Hematopoietic multipotent progenitor cell treated with erythropoietin and hydrocortisone succinate and interleukin-3 and kit ligand, for 17 days (in vitro differentiated cells): ENCODE measurements at regions not wholly inside any gene's neighbourhood (a gene's known extent, or its start where the extent isn't known, plus 50 kb on each side); places are given as distances from the start of the nearest gene placed in this dataset.
"Not testable (repeated sequence)": the region's sequence is repeated elsewhere in the genome, so short reads cannot be mapped to it uniquely, and the experiment has no call there.

Experiments
- DNase-seq: peaks from one replicate; pipeline ENCODE4 v3.0.0-alpha.2; 2015; ENCODE audit warnings: low spot score

DNA sequence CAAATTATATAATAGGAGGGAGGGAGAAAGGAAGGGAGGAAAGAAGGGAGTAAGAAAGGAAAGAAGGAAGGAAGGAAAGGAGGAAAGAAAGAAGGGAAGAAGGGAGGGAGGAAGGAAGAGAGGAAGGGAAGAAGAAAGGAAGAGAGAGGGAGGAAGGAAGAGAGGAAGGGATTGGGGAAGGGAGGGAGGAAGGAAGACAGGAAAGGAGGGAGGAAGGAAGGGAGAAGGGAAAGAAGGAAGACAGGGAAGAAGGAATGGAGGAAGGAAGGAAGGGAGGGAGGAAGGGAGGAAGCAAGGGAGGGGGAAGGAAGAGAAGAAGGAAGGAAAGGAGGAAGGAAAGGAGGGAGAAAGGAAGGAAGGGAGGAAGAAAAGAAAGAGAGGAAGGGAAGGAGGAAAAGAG is 660.5 kb downstream of the EPM2A start:
- no peak for DNase-seq

DNA sequence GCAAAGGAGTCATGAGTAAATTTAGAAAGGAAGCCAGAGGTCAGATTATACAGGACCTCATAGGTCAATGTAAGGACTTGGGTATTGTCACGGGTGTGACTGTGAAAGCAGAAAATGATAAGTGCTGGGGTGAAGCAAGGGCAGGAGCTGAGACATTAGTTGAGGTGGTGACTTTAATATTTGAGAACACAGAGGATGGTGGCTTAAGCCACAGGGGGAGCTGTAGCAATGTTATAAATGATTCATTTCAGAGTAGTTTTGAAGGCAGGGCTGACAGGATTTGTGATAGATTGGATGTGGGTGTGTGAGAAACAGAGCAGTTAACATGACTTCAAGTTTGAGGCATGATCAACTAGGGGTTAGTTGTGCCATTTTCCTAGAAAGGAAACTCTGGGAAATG is 659.9 kb downstream of the EPM2A start:
- no peak for DNase-seq

GRCh38 chr6:145076115-145076841 is 659.0 kb downstream of the EPM2A start:
- no peak for DNase-seq

DNA sequence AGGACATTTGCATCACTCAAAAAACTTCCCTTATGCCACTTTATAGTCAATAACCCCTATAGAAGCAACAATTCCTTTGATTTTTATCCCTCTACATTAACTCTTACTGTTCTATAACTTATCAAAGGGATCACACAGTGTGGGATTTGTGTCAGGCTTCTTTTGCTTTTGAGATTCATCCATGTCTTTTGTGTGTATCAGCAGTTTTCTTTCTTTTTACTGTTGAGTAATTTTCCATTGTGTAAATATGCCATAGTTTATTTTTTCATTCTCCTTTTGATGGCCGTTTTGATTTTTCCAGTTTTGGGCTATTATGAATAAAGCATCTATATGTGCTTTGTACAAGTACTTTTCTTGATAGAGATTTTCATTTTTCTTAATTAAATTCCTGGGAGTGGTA is 657.9 kb downstream of the EPM2A start:
- DNase-seq = no peak

- DNase-seq = no peak
These were observed 654.7 kb downstream of the EPM2A start for GRCh38 chr6:145080651-145081050.

DNA sequence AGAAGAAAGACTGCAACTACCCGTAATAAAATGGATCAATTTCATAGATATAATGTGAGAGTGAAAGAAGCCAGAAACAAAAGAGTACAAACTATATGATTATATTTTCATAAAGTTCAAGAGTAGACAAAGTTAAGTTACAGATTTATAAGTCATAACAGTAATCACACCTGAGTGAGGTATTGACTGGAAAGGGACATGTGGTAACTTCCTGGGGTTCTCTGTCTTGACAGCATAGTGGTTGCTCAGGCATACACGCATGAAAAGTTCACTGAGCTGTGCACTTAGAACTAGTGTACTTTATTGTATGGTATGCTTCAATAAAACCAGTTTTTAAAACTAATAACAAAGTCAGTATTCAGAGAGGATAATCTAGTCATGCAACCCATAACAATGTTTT is 653.6 kb downstream of the EPM2A start:
- no peak for DNase-seq

- DNase-seq = no peak
These were observed 653.0 kb downstream of the EPM2A start for GRCh38 chr6:145082359-145082758.

DNA sequence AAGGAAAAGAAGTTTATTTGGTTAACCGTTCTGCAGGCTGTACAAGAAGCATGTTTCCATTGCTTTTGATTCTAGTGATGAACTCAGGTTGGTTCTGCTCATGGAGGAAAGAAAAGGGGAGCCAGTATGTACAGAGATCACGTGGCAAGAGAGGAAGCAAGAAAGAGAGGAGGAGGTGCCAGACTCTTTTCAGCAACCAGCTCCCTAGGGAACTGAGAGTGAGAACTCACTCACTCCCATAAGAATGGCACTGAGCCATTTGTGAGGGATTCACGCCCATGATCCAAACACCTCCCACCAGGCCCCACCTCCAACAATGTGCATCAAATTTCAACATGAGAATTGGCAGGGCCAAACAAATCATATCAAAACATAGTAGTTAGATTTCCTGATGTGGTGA is 649.1 kb downstream of the EPM2A start:
- DNase-seq = no peak

DNA sequence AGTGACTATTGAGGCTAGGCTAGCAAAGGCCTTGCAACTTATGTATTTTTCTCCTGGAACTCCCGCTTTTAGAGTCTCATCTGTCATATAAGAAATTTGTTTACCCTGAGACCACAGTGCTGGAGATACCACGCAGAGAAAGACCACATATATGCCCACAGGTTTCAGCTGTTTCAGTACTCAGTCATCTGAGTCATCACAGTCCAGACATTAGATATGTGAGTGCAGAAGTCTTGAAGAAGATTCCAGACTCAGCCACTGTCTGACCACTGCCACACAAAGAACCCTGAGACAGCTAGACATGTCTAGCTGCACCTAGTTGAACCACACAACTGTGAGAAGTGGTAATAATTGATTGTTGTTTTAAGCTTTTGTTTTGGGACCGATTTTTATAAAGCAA is 648.3 kb downstream of the EPM2A start:
- no peak for DNase-seq

DNA sequence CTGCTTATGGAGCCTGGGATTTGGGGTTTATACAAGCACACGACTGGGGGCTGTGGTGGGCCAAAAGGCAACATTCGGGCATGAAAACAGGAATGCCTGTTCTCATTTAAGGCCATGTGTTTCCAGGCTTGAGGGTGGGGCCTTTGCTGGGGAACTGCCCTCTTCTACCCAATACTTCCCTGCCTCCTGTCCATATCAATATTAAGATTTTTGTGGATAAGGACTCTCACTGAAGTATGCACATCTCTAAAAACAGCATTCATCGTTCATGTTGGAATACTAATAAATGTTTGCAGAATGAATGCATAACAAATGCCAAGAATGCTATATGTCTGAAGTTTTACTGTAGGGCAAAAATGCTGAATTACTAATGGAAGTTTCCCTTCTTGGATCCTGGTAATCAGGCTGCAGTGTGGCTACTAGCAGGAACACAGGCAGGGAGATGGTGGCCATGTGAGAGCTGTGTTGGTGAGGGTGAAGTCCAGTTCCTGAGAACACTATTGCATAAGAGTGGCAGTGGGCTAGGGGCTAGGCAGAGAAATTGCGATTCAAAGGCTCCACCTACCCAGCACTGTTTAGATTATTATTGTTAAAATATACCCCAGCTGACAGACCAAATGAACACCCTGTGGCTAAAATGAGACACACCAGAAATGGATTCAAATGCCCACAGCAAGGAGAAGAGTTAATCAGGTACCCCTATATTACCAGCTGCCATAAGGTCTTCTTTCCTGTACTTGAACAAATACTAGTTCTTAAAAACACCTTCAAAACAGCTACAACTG is 644.3 kb downstream of the EPM2A start:
- DNase-seq = no peak

DNA sequence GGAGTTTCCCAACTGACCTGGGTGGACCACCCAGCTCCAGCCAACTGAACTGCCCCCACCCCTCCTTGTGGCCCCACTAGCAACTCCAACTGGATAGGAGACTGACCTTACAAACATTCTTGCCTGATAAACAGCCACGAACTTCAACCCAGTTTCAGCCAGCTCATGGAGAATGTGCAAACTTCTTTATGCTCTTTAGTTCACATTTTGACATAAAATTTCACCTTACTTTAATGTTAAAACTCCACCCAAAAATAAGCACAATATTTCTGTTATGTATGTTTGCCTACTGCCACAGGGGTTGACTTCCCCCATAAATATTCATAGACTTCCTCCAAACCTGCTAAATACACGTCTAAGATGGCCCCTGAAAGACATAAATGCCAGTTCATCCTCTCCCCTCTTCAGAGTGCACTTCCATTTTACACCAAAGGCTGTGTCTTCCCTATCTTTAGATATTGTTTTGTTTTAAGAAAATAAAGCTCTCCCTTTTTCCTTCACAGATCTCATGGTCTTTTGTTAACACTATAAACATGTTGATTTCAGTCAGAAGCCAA is 643.7 kb downstream of the EPM2A start:
- DNase-seq = no peak

GRCh38 chr6:145092554-145092953 is 642.8 kb downstream of the EPM2A start:
- DNase-seq = no peak

- DNase-seq = no peak
These were observed 642.1 kb downstream of the EPM2A start for GRCh38 chr6:145093226-145093625.

DNA sequence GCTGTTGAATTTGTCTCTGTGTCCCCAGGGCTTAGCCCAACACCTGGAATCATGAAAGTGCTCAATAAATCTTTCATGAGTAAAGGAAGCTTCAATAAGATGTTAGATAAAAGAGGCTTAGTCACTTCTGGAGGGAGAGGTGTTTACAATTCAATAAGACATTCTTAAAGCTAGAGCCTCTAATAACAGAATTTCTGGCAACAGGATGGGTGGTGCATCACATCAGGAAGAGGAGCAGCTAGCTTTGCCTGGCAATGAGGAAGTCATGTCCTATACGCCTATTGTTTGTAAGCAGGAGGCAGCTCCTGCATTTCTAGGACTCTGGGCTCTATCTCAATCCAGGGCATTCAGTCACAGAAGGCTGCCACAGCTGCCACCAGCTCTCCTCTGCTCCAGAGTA is 638.5 kb downstream of the EPM2A start:
- DNase-seq = no peak

DNA sequence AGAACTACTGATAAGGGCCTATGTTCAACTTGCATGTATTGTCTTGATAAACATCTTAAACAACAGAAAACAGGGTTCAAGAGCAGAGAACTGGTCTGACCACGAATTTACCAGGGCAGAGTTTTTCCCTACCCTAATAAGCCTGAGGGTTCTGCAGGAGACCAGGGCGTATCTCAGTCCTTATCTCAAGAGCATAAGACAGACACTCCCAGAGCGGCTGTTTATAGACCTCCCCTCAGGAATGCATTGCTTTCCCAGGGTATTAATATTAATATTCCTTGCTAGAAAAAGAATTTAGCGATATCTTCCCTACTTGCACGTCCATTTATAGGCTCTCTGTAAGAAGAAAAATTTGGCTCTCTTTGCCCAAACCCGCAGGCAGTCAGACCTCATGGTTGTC is 637.2 kb downstream of the EPM2A start:
- DNase-seq = not testable (repeated sequence)

DNA sequence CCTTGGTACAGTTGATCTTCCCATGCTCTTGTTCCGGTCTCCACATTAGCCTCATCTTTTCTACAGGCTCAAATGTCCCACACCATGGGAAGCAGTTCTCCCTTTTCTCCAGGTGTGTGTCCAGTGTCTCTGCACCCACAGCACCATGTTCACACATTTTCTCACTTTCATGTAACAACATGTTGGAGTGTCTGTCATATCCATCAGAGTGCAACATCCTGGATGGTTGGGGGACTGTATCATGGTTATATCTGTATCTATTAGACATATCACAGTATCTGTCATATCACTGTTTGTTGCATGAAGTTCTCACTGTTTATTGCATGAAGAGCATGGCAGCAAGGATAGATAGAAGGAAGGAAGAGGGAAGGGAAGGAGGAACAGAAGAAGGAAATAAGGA is 635.6 kb downstream of the EPM2A start:
- no peak for DNase-seq

DNA sequence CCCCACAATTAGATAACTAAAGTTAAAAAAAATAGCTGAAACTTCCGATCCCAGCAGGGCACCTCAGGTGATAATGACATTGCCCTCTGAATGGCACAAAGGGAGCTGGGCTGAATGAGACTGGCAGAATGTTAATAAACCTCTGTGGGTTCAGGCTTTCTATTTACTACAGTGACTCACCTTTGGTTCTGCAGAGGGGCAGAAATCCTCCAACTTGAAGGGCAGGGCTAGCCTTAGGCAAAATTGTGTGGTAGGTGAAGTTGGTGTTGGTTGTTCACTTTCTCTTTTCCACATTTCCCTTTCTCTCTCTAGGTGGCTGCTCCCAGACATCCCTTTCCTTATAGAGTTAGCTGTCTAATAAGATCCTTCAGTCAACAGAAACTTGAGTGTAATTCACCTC is 625.2 kb downstream of the EPM2A start:
- DNase-seq = no peak

DNA sequence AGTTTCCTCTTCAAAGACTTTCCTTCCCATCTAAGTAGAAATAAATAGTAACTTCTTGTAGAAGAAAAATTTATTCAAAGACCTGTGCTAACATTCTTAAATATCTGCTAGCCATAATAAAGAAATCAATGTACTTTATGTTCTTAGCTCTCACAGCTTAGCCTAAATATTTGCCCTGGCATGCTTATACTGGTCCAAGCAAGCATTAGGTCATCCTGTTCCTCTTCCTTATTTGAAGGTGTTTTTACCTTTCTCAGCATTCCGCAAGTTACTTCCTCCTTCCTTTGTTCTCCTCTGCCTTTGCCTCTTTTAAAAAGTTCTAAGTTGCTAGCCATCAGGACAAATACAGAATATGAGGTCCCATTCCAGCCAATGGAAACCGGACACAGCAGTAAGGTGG is 623.9 kb downstream of the EPM2A start:
- DNase-seq = not testable (repeated sequence)

DNA sequence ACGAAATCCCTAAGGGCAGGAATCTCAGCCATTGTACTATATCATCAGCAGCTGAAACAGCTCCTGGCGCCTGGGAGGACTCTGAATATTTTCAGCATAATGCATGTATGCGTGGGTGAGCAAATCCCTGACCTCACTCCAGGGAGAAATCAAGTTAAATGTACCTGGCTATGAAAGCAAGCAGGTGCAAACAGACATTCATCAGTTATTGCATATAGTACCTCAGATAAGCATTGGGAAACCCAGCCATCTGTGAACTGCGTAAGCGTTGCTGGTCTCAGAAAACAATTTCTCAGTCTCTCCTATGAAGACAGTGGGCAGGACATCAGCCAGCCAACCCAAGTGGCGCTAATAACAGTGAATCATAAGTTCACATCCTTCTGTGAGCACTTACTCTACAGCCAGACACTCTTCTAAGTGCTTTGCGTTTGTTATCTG is 622.6 kb downstream of the EPM2A start:
- no peak for DNase-seq

- no peak for DNase-seq
These were observed 619.7 kb downstream of the EPM2A start for GRCh38 chr6:145115638-145116037.

DNA sequence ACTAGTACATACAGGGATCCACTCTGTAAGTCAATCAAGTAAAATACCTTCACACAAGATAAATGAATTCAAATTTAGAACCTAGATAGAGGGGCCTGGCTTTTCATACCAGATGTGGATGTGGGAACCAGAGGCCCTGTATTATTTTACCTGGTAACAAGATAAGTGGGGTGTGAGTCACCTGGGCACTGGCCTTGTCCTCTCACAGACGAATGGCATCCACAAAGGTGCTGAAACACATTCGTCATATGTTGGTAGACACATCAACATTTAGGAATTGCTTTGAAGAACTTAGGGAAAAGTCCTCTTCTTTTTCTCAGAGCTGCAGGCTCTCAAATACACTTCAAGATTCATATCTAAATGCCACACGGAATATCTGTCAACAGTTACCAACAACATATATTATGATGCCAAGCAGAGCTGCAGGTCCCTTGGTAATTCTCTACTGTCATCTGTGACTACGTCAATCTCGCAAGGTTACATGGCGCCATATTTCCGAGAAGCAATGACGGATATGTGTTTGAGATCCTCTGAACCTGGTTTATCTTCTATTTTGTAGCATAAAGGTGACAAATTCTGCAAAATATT is 618.6 kb downstream of the EPM2A start:
- DNase-seq = no peak

DNA sequence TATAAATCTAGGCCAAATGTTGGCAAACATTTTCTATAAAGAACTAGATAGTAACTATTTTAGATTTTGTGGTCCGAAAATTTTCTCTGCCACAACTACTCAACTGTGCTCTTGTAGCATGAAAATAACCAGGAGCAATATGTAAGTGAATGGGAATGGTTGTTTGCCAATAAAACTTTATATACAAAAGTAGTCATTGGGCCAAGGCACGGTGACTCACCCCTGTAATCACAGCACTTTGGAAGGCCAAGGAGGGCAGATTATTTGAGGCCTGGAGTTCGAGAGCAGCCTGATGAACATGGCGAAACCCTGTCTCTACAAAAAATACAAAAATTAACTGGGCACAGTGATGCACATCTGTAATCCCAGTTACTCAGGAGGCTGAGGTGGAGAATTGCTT is 617.1 kb downstream of the EPM2A start:
- DNase-seq = no peak

DNA sequence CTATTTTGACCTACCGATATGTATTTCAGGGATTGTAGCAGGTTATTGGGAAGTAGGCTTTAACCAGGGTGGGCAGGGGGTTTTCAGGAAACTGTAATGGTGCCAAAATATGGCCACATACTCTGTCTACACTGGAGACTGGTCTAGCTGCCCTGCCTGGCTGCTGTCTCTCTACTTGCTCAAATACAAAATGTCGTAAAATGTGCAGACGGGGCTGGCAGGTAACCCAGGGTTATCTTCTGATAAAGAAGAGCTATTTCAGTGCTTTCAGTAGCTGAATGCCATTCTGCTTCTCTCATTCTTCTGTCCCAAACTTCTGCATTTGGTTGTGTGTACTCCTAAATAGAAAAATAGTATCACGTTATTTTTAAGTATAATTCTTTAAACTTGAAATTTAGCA is 616.2 kb downstream of the EPM2A start:
- DNase-seq = no peak
